Renal cortical epithelial cell (primary cell): ENCODE measurements at regions not wholly inside any gene's neighbourhood (a gene's known extent, or its start where the extent isn't known, plus 50 kb on each side); places are given as distances from the start of the nearest gene placed in this dataset.
"Not testable (repeated sequence)": the region's sequence is repeated elsewhere in the genome, so short reads cannot be mapped to it uniquely, and the experiment has no call there.

ENCODE experiments used
- DNase-seq: peaks from one replicate; pipeline ENCODE4 v3.0.0-alpha.2; 2011; ENCODE audit warnings: low read depth

- no peak for DNase-seq
Measured at GRCh38 chr7:148472406-148472805, 118.2 kb upstream of the C7orf33 start.

- DNase-seq: no peak
Measured at GRCh38 chr7:148473703-148474480, 116.7 kb upstream of the C7orf33 start.

- no peak for DNase-seq
Measured at GRCh38 chr7:148474481-148475025, 116.0 kb upstream of the C7orf33 start.

- DNase-seq: no peak
Measured at GRCh38 chr7:148478551-148478950, 112.0 kb upstream of the C7orf33 start.

GRCh38 chr7:148480479-148481146 is 110.0 kb upstream of the C7orf33 start:
- DNase-seq: no peak

- no peak for DNase-seq
Measured at GRCh38 chr7:148481147-148481526, 109.4 kb upstream of the C7orf33 start.

GRCh38 chr7:148481971-148482626 is 108.5 kb upstream of the C7orf33 start:
- no peak for DNase-seq

GRCh38 chr7:148483515-148484308 is 106.9 kb upstream of the C7orf33 start:
- DNase-seq: no peak

GRCh38 chr7:148484486-148484885 is 106.1 kb upstream of the C7orf33 start:
- no peak for DNase-seq

GRCh38 chr7:148485618-148486017 is 104.9 kb upstream of the C7orf33 start:
- no peak for DNase-seq

- DNase-seq: no peak
Measured at GRCh38 chr7:148486937-148487336, 103.6 kb upstream of the C7orf33 start.

- no peak for DNase-seq
Measured at GRCh38 chr7:148487912-148488311, 102.7 kb upstream of the C7orf33 start.

GRCh38 chr7:148489678-148490077 is 100.9 kb upstream of the C7orf33 start:
- DNase-seq: no peak

- no peak for DNase-seq
Measured at GRCh38 chr7:148492157-148492860, 98.3 kb upstream of the C7orf33 start.

GRCh38 chr7:148495605-148496004 is 95.0 kb upstream of the C7orf33 start:
- DNase-seq: no peak

GRCh38 chr7:148500978-148501377 is 89.6 kb upstream of the C7orf33 start:
- DNase-seq: no peak

- peak; percentile 41 for DNase-seq
Measured at GRCh38 chr7:148503900-148504487, 86.6 kb upstream of the C7orf33 start.

- no peak for DNase-seq
Measured at GRCh38 chr7:148505645-148506375, 84.8 kb upstream of the C7orf33 start.

- not testable (repeated sequence) for DNase-seq
Measured at GRCh38 chr7:148507064-148507573, 83.4 kb upstream of the C7orf33 start.

GRCh38 chr7:148507787-148508186 is 82.8 kb upstream of the C7orf33 start:
- no peak for DNase-seq
